ENCODE measurements at regions not wholly inside any gene's neighbourhood (a gene's known extent, or its start where the extent isn't known, plus 50 kb on each side); places are given as distances from the start of the nearest gene placed in this dataset.

GRCh38 chr2:47272031-47272864 lies 95.9 kb upstream of the CALM2 start:
- intact Hi-C loops (cut with DNase I): no loop called here
- H3K27me3 ChIP-seq (ENCODE audit: low read depth): no peaks in the 10 kb centered on the region
- peak overlapping the region; percentile 74 for H3K27ac ChIP-seq
- peak; percentile 99 for TF ChIP-seq CTCF (IDR thresholded peaks at IDR 0.05)
- peak overlapping the region; percentile 51 for H3K4me3 ChIP-seq
- no peaks in the 10 kb centered on the region for H3K9me3 ChIP-seq
- H3K36me3 ChIP-seq: no peaks in the 10 kb centered on the region
- DNase-seq (peak; percentile 86), ATAC-seq (peak; percentile 95)
- H3K4me1 ChIP-seq: peaks cover 33% of the 10 kb centered on the region

DNA sequence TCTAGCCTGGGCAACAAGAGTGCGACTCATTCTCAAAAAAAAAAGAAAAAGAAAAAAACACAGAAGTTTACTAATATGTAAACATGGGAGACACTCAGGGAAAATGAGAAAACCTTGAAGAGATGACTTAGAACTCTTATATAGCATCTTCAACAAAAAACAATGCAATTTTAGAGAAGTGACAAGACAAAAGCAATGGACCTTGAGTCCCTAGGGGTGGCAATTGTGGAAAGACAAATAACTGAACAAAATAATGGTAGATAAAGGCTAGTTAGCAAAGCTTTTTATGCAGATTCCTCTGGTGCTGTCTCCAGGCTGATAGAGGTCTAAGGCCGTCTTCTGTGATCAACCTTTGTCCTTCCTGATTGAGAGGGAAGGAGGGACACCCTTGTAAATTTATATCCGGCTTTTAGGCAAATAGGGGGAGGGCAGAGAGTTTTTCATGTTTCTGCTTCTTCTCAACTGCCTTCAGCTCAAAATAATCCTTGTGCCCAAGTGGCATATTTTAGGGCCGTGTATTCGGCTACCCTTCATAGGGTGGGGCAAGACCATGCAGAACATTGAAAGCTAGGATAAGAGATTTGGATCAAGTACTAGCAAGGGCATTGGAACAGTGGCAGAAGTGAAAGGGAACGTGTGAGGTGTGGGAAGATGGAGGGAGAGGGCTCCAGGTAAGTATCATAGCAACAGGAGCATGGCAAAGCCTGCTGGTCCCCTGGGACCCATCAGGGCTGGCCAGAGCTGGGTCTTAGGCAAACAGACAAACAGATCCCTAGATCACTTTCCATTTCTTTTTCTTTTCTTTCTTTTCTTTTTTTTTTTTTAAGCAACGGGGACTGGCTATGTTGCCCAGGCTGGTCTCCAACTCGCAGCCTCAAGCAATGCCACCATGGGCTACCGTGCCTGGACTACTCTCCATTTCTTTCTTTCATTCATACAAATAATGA lies 95.0 kb upstream of the CALM2 start:
- Histone ChIP-seq H3K9me3 (no peaks in the 10 kb centered on the region), H3K27me3 (ENCODE audit: low read depth) (no peaks in the 10 kb centered on the region), H3K4me3 (peak overlapping the region; percentile 51), H3K4me1 (peaks cover 33% of the 10 kb centered on the region), H3K27ac (peak overlapping the region; percentile 74), H3K36me3 (no peaks in the 10 kb centered on the region)
- intact Hi-C loops (cut with DNase I): no loop called here
- no peak for DNase-seq
- TF ChIP-seq CTCF (IDR thresholded peaks at IDR 0.05): no peak
- no peak for ATAC-seq

- no peak overlapping the region for H3K27ac ChIP-seq
- no peak overlapping the region for H3K4me3 ChIP-seq
- TF ChIP-seq CTCF (IDR thresholded peaks at IDR 0.05): no peak
- no peaks in the 10 kb centered on the region for H3K9me3 ChIP-seq
- ATAC-seq: no peak
- intact Hi-C loops (cut with DNase I): no loop called here
- peaks cover 33% of the 10 kb centered on the region for H3K4me1 ChIP-seq
- no peaks in the 10 kb centered on the region for H3K36me3 ChIP-seq
- H3K27me3 ChIP-seq (ENCODE audit: low read depth): no peaks in the 10 kb centered on the region
- DNase-seq: no peak
Measured at GRCh38 chr2:47270421-47270820, 94.1 kb upstream of the CALM2 start.

DNA sequence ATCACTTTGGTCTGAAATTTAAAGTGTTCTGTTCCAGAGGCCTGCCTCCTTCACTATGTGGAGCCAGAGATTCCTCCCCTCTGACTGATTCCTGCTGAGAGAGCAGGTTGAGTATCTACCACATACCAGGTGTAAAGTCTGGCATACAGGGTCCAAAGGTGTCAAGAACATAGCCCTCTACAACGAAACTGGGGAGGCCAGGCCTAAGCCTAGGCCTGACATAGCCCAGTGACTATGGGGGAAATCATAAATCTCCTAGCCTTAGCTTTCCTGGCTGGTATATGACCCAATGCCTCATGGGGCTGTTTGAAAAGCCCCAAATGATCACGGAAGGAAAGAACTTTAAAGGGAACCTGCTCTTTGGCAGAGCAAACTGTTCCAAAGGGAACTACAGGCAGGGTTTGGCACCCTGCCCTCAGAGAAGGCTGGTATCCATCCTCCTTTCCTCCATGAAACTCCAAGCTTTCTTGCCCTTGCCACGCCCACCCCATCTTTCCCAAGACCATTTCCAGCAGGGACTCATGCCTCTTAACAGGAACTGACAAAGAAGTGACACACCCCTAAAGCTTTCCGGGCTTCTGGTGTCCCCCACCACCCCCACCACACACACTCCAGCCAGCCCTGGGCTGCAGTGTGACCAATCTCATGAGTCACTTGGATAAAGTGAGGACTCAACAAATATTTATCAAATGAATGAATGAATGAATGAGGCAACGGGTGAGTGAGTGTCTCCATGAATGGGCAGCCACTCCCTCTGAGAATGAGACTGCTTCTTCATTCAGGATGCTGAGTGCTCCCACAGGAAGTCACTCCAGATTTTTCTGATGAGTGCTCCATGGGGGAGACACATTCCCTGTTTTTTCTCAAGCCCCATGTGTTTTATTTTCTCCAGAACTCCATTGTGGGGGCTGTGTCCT lies 93.3 kb upstream of the CALM2 start:
- intact Hi-C loops (cut with DNase I): no loop called here
- ATAC-seq (peak; percentile 28 to 46), DNase-seq (peak; percentile 50)
- Histone ChIP-seq H3K4me3 (no peak overlapping the region), H3K9me3 (no peaks in the 10 kb centered on the region), H3K36me3 (no peaks in the 10 kb centered on the region), H3K27me3 (ENCODE audit: low read depth) (no peaks in the 10 kb centered on the region), H3K27ac (peak overlapping the region; percentile 39), H3K4me1 (peaks cover 33% of the 10 kb centered on the region)
- no peak for TF ChIP-seq CTCF (IDR thresholded peaks at IDR 0.05)

- no peak for DNase-seq
- Histone ChIP-seq H3K27ac (no peak overlapping the region), H3K9me3 (no peaks in the 10 kb centered on the region), H3K27me3 (ENCODE audit: low read depth) (no peaks in the 10 kb centered on the region), H3K4me3 (no peak overlapping the region), H3K4me1 (peaks cover 26% of the 10 kb centered on the region), H3K36me3 (no peaks in the 10 kb centered on the region)
- ATAC-seq: no peak
- intact Hi-C loops (cut with DNase I): no loop called here
- TF ChIP-seq CTCF (IDR thresholded peaks at IDR 0.05): no peak
Measured at GRCh38 chr2:47267711-47268086, 91.4 kb upstream of the CALM2 start.

Data from lower lobe of right lung (tissue), 2 donors.